GM12878 (cell line): ENCODE measurements at regions not wholly inside any gene's neighbourhood (a gene's known extent, or its start where the extent isn't known, plus 50 kb on each side); places are given as distances from the start of the nearest gene placed in this dataset.

Experiments
- ETV6 ChIP-seq, 2 experiments: fragments of 450-650 bp in 1 of 2; IDR thresholded peaks in 1 of 2; conservative IDR thresholded peaks in 1 of 2; 2 replicates each; pipeline ENCODE4 v1.6.1; 2014; ENCODE audit warnings: antibody characterized with exemption in 1 of 2, borderline replicate concordance in 1 of 2, low read depth in 1 of 2, mild to moderate bottlenecking in 1 of 2, moderate library complexity in 1 of 2
- MTA3 ChIP-seq: IDR thresholded peaks from 2 replicates; pipeline ENCODE4 v1.6.1; 2012; ENCODE audit warnings: low read length, inconsistent platforms, borderline replicate concordance
- MYC ChIP-seq: IDR thresholded peaks from 2 replicates; pipeline ENCODE4 v1.6.1; 2011; ENCODE audit warnings: mild to moderate bottlenecking, low read length, moderate library complexity, inconsistent platforms; ENCODE audit not compliant: insufficient read depth, insufficient replicate concordance, insufficient read length, severe bottlenecking
- POLR2A ChIP-seq: IDR thresholded peaks from 2 replicates; pipeline ENCODE4 v1.6.1; 2011; ENCODE audit warnings: low read depth, mild to moderate bottlenecking, low read length
- POLR2AphosphoS5 ChIP-seq: IDR thresholded peaks from 2 replicates; pipeline ENCODE4 v1.6.1; 2011; ENCODE audit warnings: mild to moderate bottlenecking, low read length, inconsistent platforms
- SMC3 ChIP-seq: IDR thresholded peaks from 2 replicates; pipeline ENCODE4 v1.6.1; 2011; ENCODE audit warnings: low read length, improper control_type of control experiment, borderline replicate concordance
- ZBED1 ChIP-seq: IDR thresholded peaks from 2 replicates; pipeline ENCODE4 v1.6.1; 2016; ENCODE audit warnings: borderline replicate concordance
- TF ChIP-seq, protein P1 (sequence below), 3 experiments: IDR thresholded peaks in 2 of 3; conservative IDR thresholded peaks in 1 of 3; 2 replicates each; pipeline ENCODE4 v1.5.1; 2011; ENCODE audit warnings: low read depth in 3 of 3, low read length in 3 of 3, mild to moderate bottlenecking in 3 of 3, control low read depth in 2 of 3, moderate library complexity in 2 of 3, inconsistent platforms in 1 of 3, mixed read lengths in 1 of 3; ENCODE audit not compliant: control insufficient read depth in 2 of 3, insufficient read depth in 1 of 3; ENCODE audit errors: extremely low read depth in 1 of 3
- TF ChIP-seq, protein P2 (sequence below): IDR thresholded peaks from 2 replicates; pipeline ENCODE4 v1.6.1; 2012; ENCODE audit warnings: low read depth, low read length, improper control_type of control experiment

DNA sequence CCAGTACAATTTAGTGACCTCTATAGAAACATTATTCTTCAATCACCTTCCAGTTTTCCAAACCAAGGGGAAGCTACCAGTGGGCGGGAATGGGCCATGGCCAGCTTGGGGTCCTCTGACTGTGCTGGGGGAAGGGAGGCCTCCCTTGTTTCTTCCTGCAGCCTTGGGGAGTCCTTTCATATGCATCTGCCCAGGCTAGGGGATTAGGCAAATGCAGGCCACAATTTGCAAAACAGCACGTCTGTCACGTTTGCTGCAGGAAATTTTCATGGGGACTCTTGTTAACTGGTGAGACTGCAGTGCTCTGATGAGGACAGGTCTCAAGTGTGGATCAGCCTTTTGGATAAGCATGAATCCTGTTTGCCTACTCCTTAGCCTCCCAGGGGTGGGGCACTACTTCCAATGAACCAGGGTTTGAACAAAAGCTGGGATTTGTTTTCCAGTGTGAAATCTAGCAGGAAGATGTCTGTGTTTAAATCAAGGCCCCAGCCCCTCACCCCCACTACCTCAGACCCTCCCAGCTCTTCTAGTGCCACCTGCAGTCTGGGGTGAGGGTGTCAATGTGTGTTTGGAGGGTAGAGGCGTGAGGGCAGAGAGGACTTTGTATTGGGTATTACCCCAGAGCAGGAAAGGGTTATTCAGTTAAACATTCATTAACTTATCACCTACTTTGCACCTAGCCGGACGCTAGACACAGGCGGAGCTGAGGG, 219.9 kb downstream of the OPA1 start:
- TF ChIP-seq MYC (no peak), POLR2AphosphoS5 (no peak), POLR2A (no peak), SMC3 (no peak), MTA3 (no peak), ETV6 (conservative IDR thresholded peaks at IDR 0.05 in 1 of 2, IDR thresholded peaks at IDR 0.05 in 1 of 2; ENCODE audit: borderline replicate concordance in 1 of 2, low read depth in 1 of 2) (no peak), ZBED1 (no peak)
- TF ChIP-seq, protein P1, sequence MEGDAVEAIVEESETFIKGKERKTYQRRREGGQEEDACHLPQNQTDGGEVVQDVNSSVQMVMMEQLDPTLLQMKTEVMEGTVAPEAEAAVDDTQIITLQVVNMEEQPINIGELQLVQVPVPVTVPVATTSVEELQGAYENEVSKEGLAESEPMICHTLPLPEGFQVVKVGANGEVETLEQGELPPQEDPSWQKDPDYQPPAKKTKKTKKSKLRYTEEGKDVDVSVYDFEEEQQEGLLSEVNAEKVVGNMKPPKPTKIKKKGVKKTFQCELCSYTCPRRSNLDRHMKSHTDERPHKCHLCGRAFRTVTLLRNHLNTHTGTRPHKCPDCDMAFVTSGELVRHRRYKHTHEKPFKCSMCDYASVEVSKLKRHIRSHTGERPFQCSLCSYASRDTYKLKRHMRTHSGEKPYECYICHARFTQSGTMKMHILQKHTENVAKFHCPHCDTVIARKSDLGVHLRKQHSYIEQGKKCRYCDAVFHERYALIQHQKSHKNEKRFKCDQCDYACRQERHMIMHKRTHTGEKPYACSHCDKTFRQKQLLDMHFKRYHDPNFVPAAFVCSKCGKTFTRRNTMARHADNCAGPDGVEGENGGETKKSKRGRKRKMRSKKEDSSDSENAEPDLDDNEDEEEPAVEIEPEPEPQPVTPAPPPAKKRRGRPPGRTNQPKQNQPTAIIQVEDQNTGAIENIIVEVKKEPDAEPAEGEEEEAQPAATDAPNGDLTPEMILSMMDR (IDR thresholded peaks at IDR 0.05 in 2 of 3, conservative IDR thresholded peaks at IDR 0.05 in 1 of 3; ENCODE audit: control insufficient read depth in 2 of 3, extremely low read depth in 1 of 3, insufficient read depth in 1 of 3, low read depth in 3 of 3, low read length in 3 of 3) = no peak
- TF ChIP-seq, protein P2, sequence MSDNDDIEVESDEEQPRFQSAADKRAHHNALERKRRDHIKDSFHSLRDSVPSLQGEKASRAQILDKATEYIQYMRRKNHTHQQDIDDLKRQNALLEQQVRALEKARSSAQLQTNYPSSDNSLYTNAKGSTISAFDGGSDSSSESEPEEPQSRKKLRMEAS = no peak
